Neural progenitor cell (in vitro differentiated cells): ENCODE measurements at regions not wholly inside any gene's neighbourhood (a gene's known extent, or its start where the extent isn't known, plus 50 kb on each side); places are given as distances from the start of the nearest gene placed in this dataset.
A peak's percentile ranks its signal among the peaks of the same experiment; 100 is the strongest.

Source experiments
- DNase-seq: peaks from one replicate; pipeline ENCODE4 v3.0.0-alpha.2; 2016; ENCODE audit warnings: low spot score
- H2AFZ ChIP-seq: fragments of 200-600 bp; sonication (generic); replicated peaks from 2 replicates; pipeline ENCODE4 v1.6.1; 2016; ENCODE audit warnings: antibody characterized with exemption
- H3F3A ChIP-seq: fragments of 200-600 bp; sonication (generic); 2 replicates; pipeline ENCODE4 v1.6.1; 2016; ENCODE audit warnings: antibody characterized with exemption, low read depth
- H3K27ac ChIP-seq: fragments of 200-600 bp; sonication (generic); 2 replicates; pipeline ENCODE4 v1.5.1; 2016; ENCODE audit warnings: mild to moderate bottlenecking
- H3K27me3 ChIP-seq: fragments of 200-600 bp; sonication (generic); 2 replicates; pipeline ENCODE4 v1.6.1; 2016; ENCODE audit warnings: mild to moderate bottlenecking, moderate library complexity
- H3K36me3 ChIP-seq: fragments of 200-600 bp; sonication (generic); 2 replicates; pipeline ENCODE4 v1.5.1; 2016
- H3K4me1 ChIP-seq: fragments of 200-600 bp; sonication (generic); 2 replicates; pipeline ENCODE4 v1.6.1; 2016; ENCODE audit warnings: mixed run types
- H3K4me2 ChIP-seq: fragments of 200-600 bp; sonication (generic); 2 replicates; pipeline ENCODE4 v1.6.1; 2016
- H3K4me3 ChIP-seq: fragments of 200-600 bp; sonication (generic); 2 replicates; pipeline ENCODE4 v1.5.1; 2016
- H3K79me2 ChIP-seq: fragments of 200-600 bp; sonication (generic); 2 replicates; pipeline ENCODE4 v1.6.1; 2016; ENCODE audit warnings: low read depth
- H3K9ac ChIP-seq: fragments of 200-600 bp; sonication (generic); 2 replicates; pipeline ENCODE4 v1.6.1; 2016
- H3K9me3 ChIP-seq: fragments of 200-600 bp; sonication (generic); 2 replicates; pipeline ENCODE4 v1.5.1; 2016; ENCODE audit warnings: low read depth
- H4K20me1 ChIP-seq: fragments of 200-600 bp; sonication (generic); 2 replicates; pipeline ENCODE4 v1.6.1; 2016; ENCODE audit warnings: low read depth
- H3K27ac Mint-ChIP-seq: 3 replicates; pipeline ENCODE4 v1.8.0; 2021; ENCODE audit warnings: mixed read lengths
- H3K27me3 Mint-ChIP-seq: 2 replicates; pipeline ENCODE4 v1.8.0; 2022; ENCODE audit warnings: low read depth, mild to moderate bottlenecking, inconsistent platforms, moderate library complexity, mixed read lengths; ENCODE audit not compliant: insufficient read depth
- H3K36me3 Mint-ChIP-seq: 3 replicates; pipeline ENCODE4 v1.8.0; 2021; ENCODE audit warnings: mixed read lengths
- H3K4me1 Mint-ChIP-seq: 3 replicates; pipeline ENCODE4 v1.8.0; 2021; ENCODE audit warnings: mixed read lengths
- H3K4me3 Mint-ChIP-seq: 3 replicates; pipeline ENCODE4 v1.8.0; 2021; ENCODE audit warnings: mild to moderate bottlenecking, moderate library complexity, mixed read lengths
- H3K9me3 Mint-ChIP-seq: 3 replicates; pipeline ENCODE4 v1.8.0; 2020; ENCODE audit warnings: mixed read lengths
- CTCF ChIP-seq: fragments of 200-600 bp; sonication (generic); IDR thresholded peaks from 2 replicates; pipeline ENCODE4 v1.5.1; 2017; ENCODE audit warnings: antibody characterized with exemption, mild to moderate bottlenecking
- EZH2 ChIP-seq: fragments of 200-600 bp; sonication (generic); IDR thresholded peaks from 2 replicates; pipeline ENCODE4 v1.6.1; 2017; ENCODE audit warnings: antibody characterized with exemption, mild to moderate bottlenecking, moderate library complexity
- EZH2phosphoT487 ChIP-seq: fragments of 200-600 bp; sonication (generic); IDR thresholded peaks from 2 replicates; pipeline ENCODE4 v1.6.1; 2017; ENCODE audit warnings: antibody characterized with exemption

DNA sequence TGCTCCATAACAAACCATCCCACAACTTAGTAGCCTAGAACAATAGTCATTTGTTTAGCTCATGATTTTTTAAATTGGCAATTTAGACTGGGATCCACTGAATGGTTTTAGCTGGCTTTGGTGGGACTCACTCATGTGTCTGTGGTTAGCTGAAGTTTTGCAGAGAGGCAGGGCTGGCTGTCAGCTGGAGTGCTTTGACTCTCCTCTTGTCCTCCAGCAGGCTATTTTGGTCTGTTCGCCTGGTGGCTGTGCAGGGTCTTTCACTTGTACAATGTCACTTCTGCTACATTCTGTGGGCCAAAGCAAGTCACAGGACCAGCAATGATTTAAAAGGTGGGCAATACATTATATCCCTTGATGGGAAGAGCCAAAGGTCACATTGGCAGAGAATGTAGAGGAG is 1146.5 kb downstream of the ROBO2 start:
- Histone ChIP-seq H3K9me3 (no peaks in the 10 kb centered on the region), H3K27ac (no peak overlapping the region), H4K20me1 (no peaks in the 10 kb centered on the region), H3F3A (peaks cover 2% of the 10 kb centered on the region), H3K9ac (no peak overlapping the region), H3K4me1 (peaks cover 32% of the 10 kb centered on the region), H3K27me3 (no peaks in the 10 kb centered on the region), H2AFZ (no peak overlapping the region), H3K4me3 (no peak overlapping the region), H3K79me2 (no peaks in the 10 kb centered on the region), H3K36me3 (no peaks in the 10 kb centered on the region), H3K4me2 (no peak overlapping the region)
- H3K36me3 Mint-ChIP-seq, result no peaks in the 10 kb centered on the region
- no peaks in the 10 kb centered on the region for H3K27me3 Mint-ChIP-seq
- no peak overlapping the region for H3K27ac Mint-ChIP-seq
- no peak overlapping the region for H3K4me3 Mint-ChIP-seq
- peak; percentile 43 for DNase-seq
- H3K9me3 Mint-ChIP-seq, result peaks cover 8% of the 10 kb centered on the region
- peaks cover 31% of the 10 kb centered on the region for H3K4me1 Mint-ChIP-seq
- TF ChIP-seq EZH2 (no peak), CTCF (peak; percentile 20), EZH2phosphoT487 (no peak)

GRCh38 chr3:78201091-78201490 is 1161.2 kb downstream of the ROBO2 start:
- H3K27me3 ChIP-seq, result no peaks in the 10 kb centered on the region
- H3K36me3 Mint-ChIP-seq, result no peaks in the 10 kb centered on the region
- peaks cover 7% of the 10 kb centered on the region for H3K4me1 Mint-ChIP-seq
- no peaks in the 10 kb centered on the region for H3K4me1 ChIP-seq
- TF ChIP-seq EZH2, result no peak
- TF ChIP-seq EZH2phosphoT487, result no peak
- TF ChIP-seq CTCF, result no peak
- H3K9me3 Mint-ChIP-seq, result no peaks in the 10 kb centered on the region
- H3K9ac ChIP-seq, result no peak overlapping the region
- no peak overlapping the region for H3K4me3 Mint-ChIP-seq
- H3K27ac Mint-ChIP-seq, result no peak overlapping the region
- H2AFZ ChIP-seq, result no peak overlapping the region
- DNase-seq, result no peak
- H3K4me3 ChIP-seq, result no peak overlapping the region
- no peaks in the 10 kb centered on the region for H3K36me3 ChIP-seq
- H3K79me2 ChIP-seq, result no peaks in the 10 kb centered on the region
- H3K27me3 Mint-ChIP-seq, result no peaks in the 10 kb centered on the region
- H3K27ac ChIP-seq, result no peak overlapping the region
- no peak overlapping the region for H3K4me2 ChIP-seq
- H3F3A ChIP-seq, result no peaks in the 10 kb centered on the region
- H4K20me1 ChIP-seq, result no peaks in the 10 kb centered on the region
- no peaks in the 10 kb centered on the region for H3K9me3 ChIP-seq

DNA sequence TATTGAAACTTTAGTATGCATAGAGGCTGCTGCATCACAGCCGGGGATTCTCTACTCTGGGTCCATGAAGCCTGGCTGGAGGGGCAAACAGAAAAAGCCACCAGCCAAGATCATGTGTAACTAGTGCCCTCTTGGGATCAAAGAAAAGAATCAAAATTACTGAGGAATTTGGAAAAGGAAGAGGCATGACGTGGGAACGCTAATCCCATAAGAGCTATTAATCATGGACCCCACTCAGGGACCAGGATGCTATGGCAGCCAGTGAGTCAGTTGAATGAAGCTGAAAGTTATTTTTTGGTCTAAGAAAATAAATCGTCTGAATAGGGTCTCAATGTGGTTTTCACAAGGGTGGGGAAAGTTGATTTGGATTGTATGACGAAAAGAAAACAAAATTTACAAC is 1165.1 kb downstream of the ROBO2 start:
- Histone ChIP-seq H3K4me3 (no peak overlapping the region), H3K27ac (no peak overlapping the region), H3K4me2 (no peak overlapping the region), H3K36me3 (no peaks in the 10 kb centered on the region), H3K27me3 (no peaks in the 10 kb centered on the region), H3K4me1 (no peaks in the 10 kb centered on the region), H3K9me3 (no peaks in the 10 kb centered on the region), H3K9ac (no peak overlapping the region), H3K79me2 (no peaks in the 10 kb centered on the region), H3F3A (no peaks in the 10 kb centered on the region), H2AFZ (no peak overlapping the region), H4K20me1 (no peaks in the 10 kb centered on the region)
- DNase-seq, result peak; percentile 44
- no peaks in the 10 kb centered on the region for H3K36me3 Mint-ChIP-seq
- no peaks in the 10 kb centered on the region for H3K9me3 Mint-ChIP-seq
- H3K27ac Mint-ChIP-seq, result no peak overlapping the region
- TF ChIP-seq EZH2 (no peak), CTCF (peak; percentile 48), EZH2phosphoT487 (no peak)
- no peaks in the 10 kb centered on the region for H3K27me3 Mint-ChIP-seq
- peaks cover 7% of the 10 kb centered on the region for H3K4me1 Mint-ChIP-seq
- H3K4me3 Mint-ChIP-seq, result no peak overlapping the region

DNA sequence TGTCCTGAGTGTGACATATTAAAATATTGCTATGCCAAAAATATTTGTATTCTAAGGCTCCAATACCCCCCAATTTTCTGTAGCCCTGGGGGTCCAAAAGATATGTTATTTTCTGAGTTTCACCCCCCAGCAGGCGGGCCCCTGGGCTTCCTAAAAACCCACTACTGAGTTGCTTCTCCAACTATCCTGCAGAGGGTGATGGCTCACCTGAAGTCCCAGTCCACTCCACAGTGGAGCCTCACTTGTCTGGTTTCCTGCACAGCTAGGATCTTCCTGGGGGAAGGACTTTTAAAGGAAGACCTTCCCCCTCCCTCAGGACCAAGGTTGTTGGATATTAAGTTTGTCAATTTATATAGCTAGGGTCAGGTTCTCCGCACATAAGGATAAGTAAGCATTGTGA is 1181.4 kb downstream of the ROBO2 start:
- Histone ChIP-seq H3K4me3 (no peak overlapping the region), H2AFZ (no peak overlapping the region), H3F3A (no peaks in the 10 kb centered on the region), H3K9ac (no peak overlapping the region), H3K36me3 (no peaks in the 10 kb centered on the region), H3K27ac (no peak overlapping the region), H3K27me3 (no peaks in the 10 kb centered on the region), H3K9me3 (no peaks in the 10 kb centered on the region), H3K4me2 (no peak overlapping the region), H4K20me1 (no peaks in the 10 kb centered on the region), H3K79me2 (no peaks in the 10 kb centered on the region), H3K4me1 (no peaks in the 10 kb centered on the region)
- H3K36me3 Mint-ChIP-seq, result no peaks in the 10 kb centered on the region
- peaks cover 6% of the 10 kb centered on the region for H3K4me1 Mint-ChIP-seq
- peaks cover 2% of the 10 kb centered on the region for H3K27me3 Mint-ChIP-seq
- H3K4me3 Mint-ChIP-seq, result no peak overlapping the region
- H3K9me3 Mint-ChIP-seq, result peaks cover 2% of the 10 kb centered on the region
- peak; percentile 19 for TF ChIP-seq CTCF
- no peak for TF ChIP-seq EZH2phosphoT487
- DNase-seq, result no peak
- H3K27ac Mint-ChIP-seq, result no peak overlapping the region
